PC-3 (cell line): ENCODE measurements at regions not wholly inside any gene's neighbourhood (a gene's known extent, or its start where the extent isn't known, plus 50 kb on each side); places are given as distances from the start of the nearest gene placed in this dataset.

ENCODE experiments used
- ATAC-seq: fragments of 200-7000 bp; cut with Tn5 transposase; 2 replicates; pipeline ENCODE4 v1.9.1; 2020; ENCODE audit warnings: mild to moderate bottlenecking, moderate library complexity
- BruUV-seq: library from RNA; stranded (reverse); fragments of 400-500 nt; replicated peaks from 2 replicates; lab custom pipeline; 2021; lab: Mats Ljungman, UMichigan
- CTCF ChIA-PET: fragments of 300-600 bp; sonication (Branson Sonifier 250); formaldehyde crosslinking; loops from one replicate; lab custom pipeline; 2022; ENCODE audit warnings: antibody characterized with exemption; lab: Charles Lee
- POLR2A ChIA-PET: fragments of 300-600 bp; sonication (Branson Sonifier 250); formaldehyde crosslinking; loops from one replicate; lab custom pipeline; 2022; ENCODE audit warnings: antibody characterized with exemption; ENCODE audit not compliant: unreplicated experiment; lab: Charles Lee
- DNase-seq: peaks from one replicate; pipeline ENCODE4 v3.0.0-alpha.2; 2015
- H2AFZ ChIP-seq: fragments of 300-600 bp; sonication (generic); 2 replicates; pipeline ENCODE4 v1.6.0; 2016; ENCODE audit warnings: antibody characterized with exemption, low read length
- H3F3A ChIP-seq: fragments of 300-600 bp; sonication (generic); one replicate; pipeline ENCODE4 v1.6.0; 2017; ENCODE audit warnings: antibody characterized with exemption, low read length, control low read depth, mild to moderate bottlenecking; ENCODE audit not compliant: unreplicated experiment
- H3K27ac ChIP-seq: fragments of 300-600 bp; sonication (generic); 2 replicates; pipeline ENCODE4 v1.5.1; 2016; ENCODE audit warnings: mild to moderate bottlenecking, low read length
- H3K27me3 ChIP-seq: fragments of 300-600 bp; sonication (generic); 2 replicates; pipeline ENCODE4 v1.6.1; 2016; ENCODE audit warnings: low read length, mixed read lengths
- H3K36me3 ChIP-seq: fragments of 300-600 bp; sonication (generic); 2 replicates; pipeline ENCODE4 v1.6.1; 2016; ENCODE audit warnings: low read depth, mixed run types, low read length, mixed read lengths
- H3K4me1 ChIP-seq: fragments of 300-600 bp; sonication (generic); 2 replicates; pipeline ENCODE4 v1.5.1; 2016; ENCODE audit warnings: low read length; ENCODE audit not compliant: insufficient read depth
- H3K4me2 ChIP-seq: fragments of 300-600 bp; sonication (generic); 2 replicates; pipeline ENCODE4 v1.6.0; 2016; ENCODE audit warnings: low read length
- H3K4me3 ChIP-seq: fragments of 300-600 bp; sonication (generic); 2 replicates; pipeline ENCODE4 v1.5.1; 2016; ENCODE audit warnings: mild to moderate bottlenecking, low read length, mixed read lengths
- H3K79me2 ChIP-seq: fragments of 300-600 bp; sonication (generic); 2 replicates; pipeline ENCODE4 v1.6.1; 2017; ENCODE audit warnings: low read length, mixed read lengths
- H3K9ac ChIP-seq: fragments of 300-600 bp; sonication (generic); 2 replicates; pipeline ENCODE4 v1.6.0; 2016; ENCODE audit warnings: mild to moderate bottlenecking, low read length
- H3K9me2 ChIP-seq: fragments of 300-600 bp; sonication (generic); replicated peaks from 2 replicates; pipeline ENCODE4 v1.6.1; 2016; ENCODE audit warnings: mixed run types, low read length, mixed read lengths
- H3K9me3 ChIP-seq: fragments of 300-600 bp; sonication (generic); 2 replicates; pipeline ENCODE4 v1.6.1; 2016; ENCODE audit warnings: low read length, mixed read lengths
- H4K20me1 ChIP-seq: fragments of 300-600 bp; sonication (generic); 2 replicates; pipeline ENCODE4 v1.6.1; 2016; ENCODE audit warnings: low read length, mixed read lengths
- CTCF ChIP-seq: fragments of 300-600 bp; sonication (generic); conservative IDR thresholded peaks from 2 replicates; pipeline ENCODE4 v1.5.1; 2017; ENCODE audit warnings: antibody characterized with exemption, low read depth, mild to moderate bottlenecking, low read length
- EZH2 ChIP-seq: fragments of 300-600 bp; sonication (generic); IDR thresholded peaks from one replicate; pipeline ENCODE4 v1.6.1; 2017; ENCODE audit warnings: antibody characterized with exemption, mild to moderate bottlenecking, low read length; ENCODE audit not compliant: unreplicated experiment
- EZH2phosphoT487 ChIP-seq: fragments of 300-600 bp; sonication (generic); IDR thresholded peaks from 2 replicates; pipeline ENCODE4 v1.6.1; 2018; ENCODE audit warnings: mild to moderate bottlenecking, antibody characterized with exemption, low read length, borderline replicate concordance
- intact Hi-C: fragments of 100-400 bp; cut with micrococcal nuclease; formaldehyde crosslinking; loops from 2 replicates; pipeline ENCODE4 v1.9.0; 2023

- no peak overlapping the region for H3K4me3 ChIP-seq
- no peaks in the 10 kb centered on the region for H3K27me3 ChIP-seq
- no peak overlapping the region for H3K27ac ChIP-seq
- no peaks in the 10 kb centered on the region for H3K9me3 ChIP-seq
- no peaks in the 10 kb centered on the region for H4K20me1 ChIP-seq
- no peaks in the 10 kb centered on the region for H3K79me2 ChIP-seq
- H3K4me2 ChIP-seq, result no peak overlapping the region
- H3F3A ChIP-seq, result no peaks in the 10 kb centered on the region
- no peaks in the 10 kb centered on the region for H3K36me3 ChIP-seq
- ChIA-PET POLR2A (no interaction called here), CTCF (no interaction called here)
- H3K9me2 ChIP-seq, result no peaks in the 10 kb centered on the region
- ATAC-seq (no peak), DNase-seq (no peak)
- no peak overlapping the region for H2AFZ ChIP-seq
- H3K9ac ChIP-seq, result no peak overlapping the region
- TF ChIP-seq EZH2phosphoT487, result no peak
- no peak for TF ChIP-seq EZH2
- TF ChIP-seq CTCF, result no peak
- intact Hi-C loops, result no loop called here
- no peaks in the 10 kb centered on the region for H3K4me1 ChIP-seq
- BruUV-seq, result no TSS peak
Observed at GRCh38 chr4:125928652-125929051, 613.9 kb downstream of the FAT4 start.

- no peaks in the 10 kb centered on the region for H3K36me3 ChIP-seq
- H3K9ac ChIP-seq, result no peak overlapping the region
- BruUV-seq, result no TSS peak
- no peak overlapping the region for H3K4me3 ChIP-seq
- no peak overlapping the region for H2AFZ ChIP-seq
- H3K9me2 ChIP-seq, result no peaks in the 10 kb centered on the region
- H4K20me1 ChIP-seq, result no peaks in the 10 kb centered on the region
- ChIA-PET CTCF (no interaction called here), POLR2A (no interaction called here)
- H3K79me2 ChIP-seq, result no peaks in the 10 kb centered on the region
- H3K4me1 ChIP-seq, result no peaks in the 10 kb centered on the region
- DNase-seq (no peak), ATAC-seq (no peak)
- no peaks in the 10 kb centered on the region for H3K27me3 ChIP-seq
- no peaks in the 10 kb centered on the region for H3F3A ChIP-seq
- H3K27ac ChIP-seq, result no peak overlapping the region
- intact Hi-C loops, result no loop called here
- no peaks in the 10 kb centered on the region for H3K9me3 ChIP-seq
- TF ChIP-seq CTCF, result no peak
- no peak for TF ChIP-seq EZH2phosphoT487
- no peak for TF ChIP-seq EZH2
- no peak overlapping the region for H3K4me2 ChIP-seq
Observed at GRCh38 chr4:125938541-125938940, 623.8 kb downstream of the FAT4 start.

- H3F3A ChIP-seq, result no peaks in the 10 kb centered on the region
- ATAC-seq, result no peak
- H3K79me2 ChIP-seq, result no peaks in the 10 kb centered on the region
- H3K9ac ChIP-seq, result no peak overlapping the region
- BruUV-seq, result no TSS peak
- no peaks in the 10 kb centered on the region for H4K20me1 ChIP-seq
- H3K36me3 ChIP-seq, result no peaks in the 10 kb centered on the region
- no peak overlapping the region for H3K4me2 ChIP-seq
- H3K9me3 ChIP-seq, result no peaks in the 10 kb centered on the region
- H3K4me1 ChIP-seq, result no peaks in the 10 kb centered on the region
- H3K9me2 ChIP-seq, result no peaks in the 10 kb centered on the region
- ChIA-PET CTCF (no interaction called here), POLR2A (no interaction called here)
- intact Hi-C loops, result no loop called here
- no peak overlapping the region for H3K4me3 ChIP-seq
- H2AFZ ChIP-seq, result no peak overlapping the region
- no peak for DNase-seq
- no peak for TF ChIP-seq CTCF
- no peak for TF ChIP-seq EZH2phosphoT487
- no peak overlapping the region for H3K27ac ChIP-seq
- H3K27me3 ChIP-seq, result no peaks in the 10 kb centered on the region
Observed at GRCh38 chr4:125940426-125940825, 625.7 kb downstream of the FAT4 start.
